Parathyroid adenoma (tissue), 2 donors: ENCODE measurements at regions not wholly inside any gene's neighbourhood (a gene's known extent, or its start where the extent isn't known, plus 50 kb on each side); places are given as distances from the start of the nearest gene placed in this dataset.

Source experiments
- H2AFZ ChIP-seq: fragments of 300-600 bp; sonication (generic); one replicate; pipeline ENCODE4 v1.7.0; 2017; ENCODE audit warnings: antibody characterized with exemption, mild to moderate bottlenecking
- H3K27ac ChIP-seq: fragments of 300-600 bp; sonication (generic); one replicate; pipeline ENCODE4 v1.7.0; 2017
- H3K27me3 ChIP-seq: fragments of 300-600 bp; sonication (generic); one replicate; pipeline ENCODE4 v1.7.0; 2017; ENCODE audit warnings: low read length; ENCODE audit not compliant: control insufficient read depth, insufficient read depth
- H3K36me3 ChIP-seq: fragments of 300-600 bp; sonication (generic); one replicate; pipeline ENCODE4 v1.7.0; 2017; ENCODE audit warnings: low read length; ENCODE audit not compliant: control insufficient read depth, insufficient read depth
- H3K4me1 ChIP-seq: fragments of 300-600 bp; sonication (generic); one replicate; pipeline ENCODE4 v1.7.0; 2017; ENCODE audit warnings: control low read depth
- H3K4me2 ChIP-seq: fragments of 300-600 bp; sonication (generic); one replicate; pipeline ENCODE4 v1.7.0; 2017; ENCODE audit warnings: low read length
- H3K4me3 ChIP-seq: fragments of 300-600 bp; sonication (generic); one replicate; pipeline ENCODE4 v1.7.0; 2017; ENCODE audit warnings: low read depth, low read length
- H3K79me2 ChIP-seq: fragments of 300-600 bp; sonication (generic); one replicate; pipeline ENCODE4 v1.7.0; 2017; ENCODE audit warnings: control low read depth
- H3K9ac ChIP-seq: fragments of 300-600 bp; sonication (generic); one replicate; pipeline ENCODE4 v1.7.0; 2017; ENCODE audit warnings: mild to moderate bottlenecking
- H3K9me3 ChIP-seq: fragments of 300-600 bp; sonication (generic); one replicate; pipeline ENCODE4 v1.7.0; 2017; ENCODE audit warnings: low read length; ENCODE audit not compliant: control insufficient read depth
- TF ChIP-seq, protein P1 (sequence below): fragments of 300-600 bp; sonication (generic); IDR thresholded peaks from one replicate; pipeline ENCODE4 v1.7.0; 2017; ENCODE audit warnings: antibody characterized with exemption, mild to moderate bottlenecking
- donor health status: primary hyperparathyroidism.

DNA sequence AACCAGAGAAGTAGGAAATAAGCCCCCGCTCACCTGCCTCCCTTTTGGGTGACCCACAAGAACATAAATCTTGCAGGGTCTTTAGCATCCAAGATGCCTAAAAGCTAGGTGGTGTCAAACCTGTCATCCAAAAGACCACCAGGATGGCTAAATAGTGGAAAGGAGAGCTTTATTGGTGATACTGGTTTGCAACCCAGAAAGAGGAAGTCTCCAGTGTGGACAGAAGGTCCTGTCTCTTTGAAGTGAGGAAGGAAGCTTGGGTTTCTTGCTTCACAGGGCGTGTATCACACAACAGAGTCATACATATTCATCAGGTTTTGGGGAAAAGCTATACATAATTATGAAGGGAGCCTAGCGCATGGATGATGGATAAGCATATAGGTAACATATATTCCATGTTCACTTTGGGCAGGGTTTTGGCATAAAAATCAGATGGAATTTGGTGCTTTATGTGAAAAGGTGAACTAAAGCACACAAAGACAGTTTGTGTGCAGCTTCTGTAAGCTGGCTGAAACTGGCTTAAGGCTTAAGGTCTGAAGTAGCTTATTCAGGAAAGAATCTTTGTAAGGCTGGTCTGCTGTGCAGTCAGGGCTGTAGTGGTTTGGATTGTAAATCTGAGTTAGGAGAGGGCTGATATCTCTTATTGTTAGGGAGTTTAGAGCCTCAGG, 68.4 kb upstream of the EPCAM start:
- Histone ChIP-seq H3K27me3 (no peaks in the 10 kb centered on the region), H3K4me1 (no peaks in the 10 kb centered on the region), H3K9ac (no peak overlapping the region), H3K4me2 (no peak overlapping the region), H3K9me3 (no peaks in the 10 kb centered on the region), H3K79me2 (no peaks in the 10 kb centered on the region), H2AFZ (no peak overlapping the region), H3K27ac (no peak overlapping the region), H3K4me3 (no peak overlapping the region), H3K36me3 (no peaks in the 10 kb centered on the region)
- TF ChIP-seq, protein P1, sequence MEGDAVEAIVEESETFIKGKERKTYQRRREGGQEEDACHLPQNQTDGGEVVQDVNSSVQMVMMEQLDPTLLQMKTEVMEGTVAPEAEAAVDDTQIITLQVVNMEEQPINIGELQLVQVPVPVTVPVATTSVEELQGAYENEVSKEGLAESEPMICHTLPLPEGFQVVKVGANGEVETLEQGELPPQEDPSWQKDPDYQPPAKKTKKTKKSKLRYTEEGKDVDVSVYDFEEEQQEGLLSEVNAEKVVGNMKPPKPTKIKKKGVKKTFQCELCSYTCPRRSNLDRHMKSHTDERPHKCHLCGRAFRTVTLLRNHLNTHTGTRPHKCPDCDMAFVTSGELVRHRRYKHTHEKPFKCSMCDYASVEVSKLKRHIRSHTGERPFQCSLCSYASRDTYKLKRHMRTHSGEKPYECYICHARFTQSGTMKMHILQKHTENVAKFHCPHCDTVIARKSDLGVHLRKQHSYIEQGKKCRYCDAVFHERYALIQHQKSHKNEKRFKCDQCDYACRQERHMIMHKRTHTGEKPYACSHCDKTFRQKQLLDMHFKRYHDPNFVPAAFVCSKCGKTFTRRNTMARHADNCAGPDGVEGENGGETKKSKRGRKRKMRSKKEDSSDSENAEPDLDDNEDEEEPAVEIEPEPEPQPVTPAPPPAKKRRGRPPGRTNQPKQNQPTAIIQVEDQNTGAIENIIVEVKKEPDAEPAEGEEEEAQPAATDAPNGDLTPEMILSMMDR = no peak

DNA sequence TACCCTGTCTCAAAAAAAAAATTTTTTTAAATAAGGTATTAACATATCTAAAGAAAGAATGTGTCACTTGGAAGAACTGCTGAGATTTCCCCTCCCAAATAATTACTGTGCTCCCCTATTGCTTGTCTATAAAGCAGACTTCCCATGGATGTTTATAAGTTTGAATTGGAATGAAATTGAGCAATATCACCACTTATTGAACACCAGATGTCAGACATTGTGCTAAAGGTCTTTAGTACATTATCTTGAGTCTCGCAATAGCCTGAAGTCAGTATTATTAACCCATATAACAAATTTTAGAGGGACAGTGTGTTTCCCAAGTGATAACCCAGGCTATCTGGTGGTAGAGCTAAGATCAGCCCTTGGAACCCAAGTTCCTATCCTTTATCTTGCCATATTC, 69.0 kb upstream of the EPCAM start:
- H2AFZ ChIP-seq = no peak overlapping the region
- no peak overlapping the region for H3K4me2 ChIP-seq
- TF ChIP-seq, protein P1 = no peak
- H3K27ac ChIP-seq = no peak overlapping the region
- no peaks in the 10 kb centered on the region for H3K9me3 ChIP-seq
- H3K4me3 ChIP-seq = no peak overlapping the region
- no peak overlapping the region for H3K9ac ChIP-seq
- no peaks in the 10 kb centered on the region for H3K79me2 ChIP-seq
- no peaks in the 10 kb centered on the region for H3K4me1 ChIP-seq
- H3K27me3 ChIP-seq = no peaks in the 10 kb centered on the region
- H3K36me3 ChIP-seq = no peaks in the 10 kb centered on the region

DNA sequence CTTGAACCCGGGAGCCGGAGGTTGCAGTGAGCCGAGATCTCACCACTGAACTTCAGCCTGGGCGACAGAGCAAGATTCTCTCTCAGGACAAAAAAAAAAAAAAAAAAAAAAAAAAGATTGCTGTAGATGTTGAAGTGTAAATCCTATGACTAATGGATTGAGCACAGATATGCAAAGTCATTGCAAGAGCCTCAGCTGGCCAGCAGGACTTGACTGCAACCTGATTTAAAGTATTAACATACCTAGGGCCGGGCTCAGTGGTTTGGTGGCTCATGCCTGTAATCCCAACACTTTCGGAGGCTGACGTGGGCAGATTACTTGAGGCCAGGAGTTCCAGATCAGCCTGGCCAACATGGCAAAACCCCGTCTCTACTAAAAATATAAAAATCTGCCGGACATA, 69.6 kb upstream of the EPCAM start:
- Histone ChIP-seq H3K4me2 (no peak overlapping the region), H3K9me3 (no peaks in the 10 kb centered on the region), H3K27me3 (no peaks in the 10 kb centered on the region), H3K4me3 (no peak overlapping the region), H3K4me1 (no peaks in the 10 kb centered on the region), H3K9ac (no peak overlapping the region), H3K36me3 (no peaks in the 10 kb centered on the region), H3K79me2 (no peaks in the 10 kb centered on the region), H2AFZ (no peak overlapping the region), H3K27ac (no peak overlapping the region)
- TF ChIP-seq, protein P1 = no peak

DNA sequence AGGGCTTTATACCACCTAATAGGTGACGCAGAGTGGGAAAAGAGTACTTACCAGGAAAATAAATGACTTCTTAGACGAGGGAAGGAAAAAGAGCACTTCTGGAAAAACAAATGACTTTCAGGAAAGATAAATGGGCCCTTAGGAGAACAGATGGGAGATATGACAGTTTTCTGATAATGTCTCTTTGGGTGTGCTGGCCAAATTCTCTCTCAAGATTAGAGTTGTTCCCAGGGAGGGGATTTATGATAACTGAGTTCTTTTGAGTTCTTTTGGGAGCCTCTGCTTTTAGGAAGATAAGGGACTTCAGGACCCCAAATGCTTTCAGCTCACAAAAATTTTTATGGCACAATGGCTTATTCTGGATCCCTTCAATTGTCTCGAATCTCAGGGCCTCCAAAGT, 70.3 kb upstream of the EPCAM start:
- TF ChIP-seq, protein P1 = no peak
- Histone ChIP-seq H3K36me3 (no peaks in the 10 kb centered on the region), H3K9ac (no peak overlapping the region), H3K27me3 (no peaks in the 10 kb centered on the region), H3K4me2 (no peak overlapping the region), H3K27ac (no peak overlapping the region), H3K79me2 (no peaks in the 10 kb centered on the region), H3K4me3 (no peak overlapping the region), H2AFZ (no peak overlapping the region), H3K9me3 (no peaks in the 10 kb centered on the region), H3K4me1 (no peaks in the 10 kb centered on the region)

DNA sequence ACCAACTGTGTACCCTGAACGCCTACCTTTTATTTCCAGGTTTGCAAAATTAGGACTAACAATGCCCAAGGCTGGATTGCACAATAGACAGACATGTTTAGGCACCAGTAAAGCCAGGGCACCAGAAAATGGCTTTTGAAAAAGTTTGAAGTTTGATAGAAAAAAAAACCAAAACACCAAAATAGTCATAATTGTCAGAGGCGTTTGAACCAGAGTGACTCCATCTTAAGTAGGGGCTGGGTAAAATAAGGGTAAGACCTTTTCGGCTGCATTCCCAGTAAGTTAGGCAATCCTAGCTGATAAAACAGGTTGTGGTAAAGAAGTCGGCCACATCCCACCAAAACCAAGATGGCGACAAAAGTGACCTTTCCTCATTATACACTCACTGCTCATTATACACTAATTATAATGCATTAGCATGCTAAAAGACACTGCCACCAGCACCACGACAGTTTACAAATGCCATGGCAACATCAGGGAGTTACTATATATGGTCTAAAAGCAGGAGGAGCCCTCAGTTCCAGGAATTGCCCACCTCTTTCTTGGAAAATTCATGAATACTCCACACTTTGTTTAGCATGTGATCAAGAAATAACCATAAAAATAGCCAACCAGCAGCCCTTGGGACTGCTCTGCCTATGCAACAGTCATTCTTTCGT, 71.2 kb upstream of the EPCAM start:
- H3K36me3 ChIP-seq = no peaks in the 10 kb centered on the region
- H3K9me3 ChIP-seq = no peaks in the 10 kb centered on the region
- H3K4me2 ChIP-seq = no peak overlapping the region
- no peak overlapping the region for H2AFZ ChIP-seq
- H3K4me3 ChIP-seq = no peak overlapping the region
- H3K9ac ChIP-seq = no peak overlapping the region
- no peaks in the 10 kb centered on the region for H3K4me1 ChIP-seq
- TF ChIP-seq, protein P1 = no peak
- no peaks in the 10 kb centered on the region for H3K27me3 ChIP-seq
- H3K79me2 ChIP-seq = no peaks in the 10 kb centered on the region
- H3K27ac ChIP-seq = no peak overlapping the region
